Amygdala (tissue), 56 donors: ENCODE measurements at regions not wholly inside any gene's neighbourhood (a gene's known extent, or its start where the extent isn't known, plus 50 kb on each side); places are given as distances from the start of the nearest gene placed in this dataset.

Experiments used
- DNase-seq, 56 donors: peaks; one replicate each; lab custom pipeline; 2025; lab: John Stamatoyannopoulos, UW

- no peak for DNase-seq
These were observed 805.4 kb downstream of the VRK1 start for GRCh38 chr14:97602438-97603117.

GRCh38 chr14:97603201-97603600, 806.0 kb downstream of the VRK1 start:
- no peak for DNase-seq

GRCh38 chr14:97604731-97605130, 807.5 kb downstream of the VRK1 start:
- DNase-seq: no peak

- DNase-seq: no peak
These were observed 821.2 kb downstream of the VRK1 start for GRCh38 chr14:97618401-97618800.

GRCh38 chr14:97618917-97619690, 821.9 kb downstream of the VRK1 start:
- no peak for DNase-seq

GRCh38 chr14:97620066-97620465, 822.9 kb downstream of the VRK1 start:
- no peak for DNase-seq

GRCh38 chr14:97624985-97625384, 827.8 kb downstream of the VRK1 start:
- no peak for DNase-seq

GRCh38 chr14:97625477-97625876, 828.3 kb downstream of the VRK1 start:
- DNase-seq: no peak

- no peak for DNase-seq
These were observed 828.9 kb downstream of the VRK1 start for GRCh38 chr14:97626088-97626487.

GRCh38 chr14:97630249-97630648, 833.1 kb downstream of the VRK1 start:
- no peak for DNase-seq

GRCh38 chr14:97633131-97633738, 836.1 kb downstream of the VRK1 start:
- DNase-seq: peak in 2 of 56 donors; percentile 6 to 15

GRCh38 chr14:97634751-97635150, 837.6 kb downstream of the VRK1 start:
- peak in 5 of 56 donors; percentile 3 to 25 (median 21) for DNase-seq

- no peak for DNase-seq
These were observed 841.7 kb downstream of the VRK1 start for GRCh38 chr14:97638864-97639263.

GRCh38 chr14:97640031-97640430, 842.8 kb downstream of the VRK1 start:
- no peak for DNase-seq

- no peak for DNase-seq
These were observed 844.6 kb downstream of the VRK1 start for GRCh38 chr14:97641827-97642226.

GRCh38 chr14:97642631-97643030, 845.4 kb downstream of the VRK1 start:
- no peak for DNase-seq

GRCh38 chr14:97644365-97644764, 847.2 kb downstream of the VRK1 start:
- no peak for DNase-seq

GRCh38 chr14:97649752-97650151, 852.6 kb downstream of the VRK1 start:
- DNase-seq: no peak

GRCh38 chr14:97655169-97655948, 858.2 kb downstream of the VRK1 start:
- no peak for DNase-seq

GRCh38 chr14:97657609-97658008, 860.4 kb downstream of the VRK1 start:
- no peak for DNase-seq
